ENCODE measurements at regions not wholly inside any gene's neighbourhood (a gene's known extent, or its start where the extent isn't known, plus 50 kb on each side); places are given as distances from the start of the nearest gene placed in this dataset.

- DNase-seq (ENCODE audit: extremely low read depth, insufficient read length), result no peak
- TF ChIP-seq, protein P1, sequence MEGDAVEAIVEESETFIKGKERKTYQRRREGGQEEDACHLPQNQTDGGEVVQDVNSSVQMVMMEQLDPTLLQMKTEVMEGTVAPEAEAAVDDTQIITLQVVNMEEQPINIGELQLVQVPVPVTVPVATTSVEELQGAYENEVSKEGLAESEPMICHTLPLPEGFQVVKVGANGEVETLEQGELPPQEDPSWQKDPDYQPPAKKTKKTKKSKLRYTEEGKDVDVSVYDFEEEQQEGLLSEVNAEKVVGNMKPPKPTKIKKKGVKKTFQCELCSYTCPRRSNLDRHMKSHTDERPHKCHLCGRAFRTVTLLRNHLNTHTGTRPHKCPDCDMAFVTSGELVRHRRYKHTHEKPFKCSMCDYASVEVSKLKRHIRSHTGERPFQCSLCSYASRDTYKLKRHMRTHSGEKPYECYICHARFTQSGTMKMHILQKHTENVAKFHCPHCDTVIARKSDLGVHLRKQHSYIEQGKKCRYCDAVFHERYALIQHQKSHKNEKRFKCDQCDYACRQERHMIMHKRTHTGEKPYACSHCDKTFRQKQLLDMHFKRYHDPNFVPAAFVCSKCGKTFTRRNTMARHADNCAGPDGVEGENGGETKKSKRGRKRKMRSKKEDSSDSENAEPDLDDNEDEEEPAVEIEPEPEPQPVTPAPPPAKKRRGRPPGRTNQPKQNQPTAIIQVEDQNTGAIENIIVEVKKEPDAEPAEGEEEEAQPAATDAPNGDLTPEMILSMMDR (IDR thresholded peaks at IDR 0.05; ENCODE audit: insufficient read depth, low read length, poor library complexity, severe bottlenecking), result no peak
- Histone ChIP-seq H3K4me3 (replicated peaks; ENCODE audit: low read depth, low read length) (no peak overlapping the region), H3K36me3 (ENCODE audit: control insufficient read depth, insufficient read depth, low read length) (no peaks in the 10 kb centered on the region), H3K27me3 (replicated peaks; ENCODE audit: control insufficient read depth, insufficient read depth, low read length) (no peaks in the 10 kb centered on the region)
Observed at GRCh38 chr14:82636426-82636825, 1102.8 kb upstream of the SEL1L start.

GRCh38 chr14:82641050-82641540 is 1107.4 kb upstream of the SEL1L start:
- Histone ChIP-seq H3K36me3 (ENCODE audit: control insufficient read depth, insufficient read depth, low read length) (no peaks in the 10 kb centered on the region), H3K27me3 (replicated peaks; ENCODE audit: control insufficient read depth, insufficient read depth, low read length) (no peaks in the 10 kb centered on the region), H3K4me3 (replicated peaks; ENCODE audit: low read depth, low read length) (no peak overlapping the region)
- TF ChIP-seq, protein P1 (IDR thresholded peaks at IDR 0.05; ENCODE audit: insufficient read depth, low read length, poor library complexity, severe bottlenecking), result no peak
- no peak for DNase-seq (ENCODE audit: extremely low read depth, insufficient read length)

GRCh38 chr14:82642425-82642824 is 1108.8 kb upstream of the SEL1L start:
- no peak overlapping the region for H3K4me3 ChIP-seq (replicated peaks; ENCODE audit: low read depth, low read length)

DNA sequence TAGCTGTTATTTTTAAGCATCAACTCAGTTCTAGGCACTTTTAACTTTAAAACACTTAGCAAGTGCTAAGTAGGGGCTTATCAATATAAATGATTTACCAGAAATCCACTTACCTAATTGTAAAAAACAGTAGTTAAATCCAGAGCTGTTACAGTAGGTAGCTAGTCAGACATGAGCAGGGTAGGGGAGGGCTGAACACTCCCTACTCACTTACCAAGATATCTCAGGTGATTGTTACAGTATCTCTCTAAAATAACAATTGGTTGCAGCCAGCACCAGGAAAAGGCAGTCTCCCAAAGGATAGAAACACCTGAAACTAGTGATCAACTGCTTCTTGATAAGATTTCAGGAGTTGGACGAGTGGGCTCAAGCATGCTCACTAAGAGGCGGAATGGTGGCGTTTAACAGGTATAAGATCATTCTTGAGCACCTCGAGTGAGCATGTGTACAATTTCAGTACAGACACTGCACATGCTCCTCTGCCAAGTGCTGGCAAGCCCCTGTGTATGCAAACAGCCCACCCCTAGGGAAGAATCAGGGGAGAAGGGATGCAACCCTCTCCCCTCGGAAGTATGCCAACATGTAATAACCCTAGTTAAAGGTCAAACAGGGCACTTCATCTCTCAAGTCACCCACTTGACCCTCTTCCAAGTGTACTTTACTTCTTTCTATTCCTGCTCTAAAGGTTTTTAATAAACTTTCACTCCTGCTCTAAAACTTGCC is 1113.6 kb upstream of the SEL1L start:
- Histone ChIP-seq H3K36me3 (ENCODE audit: control insufficient read depth, insufficient read depth, low read length) (no peaks in the 10 kb centered on the region), H3K4me3 (replicated peaks; ENCODE audit: low read depth, low read length) (no peak overlapping the region), H3K27me3 (replicated peaks; ENCODE audit: control insufficient read depth, insufficient read depth, low read length) (no peaks in the 10 kb centered on the region)
- TF ChIP-seq, protein P1 (IDR thresholded peaks at IDR 0.05; ENCODE audit: insufficient read depth, low read length, poor library complexity, severe bottlenecking), result no peak
- DNase-seq (ENCODE audit: extremely low read depth, insufficient read length), result no peak

More at GRCh38 chr14:82642425-82642824, 1108.8 kb upstream of the SEL1L start:
- TF ChIP-seq, protein P1 (IDR thresholded peaks at IDR 0.05; ENCODE audit: insufficient read depth, low read length, poor library complexity, severe bottlenecking), result no peak
- no peak for DNase-seq (ENCODE audit: extremely low read depth, insufficient read length)
- H3K27me3 ChIP-seq (replicated peaks; ENCODE audit: control insufficient read depth, insufficient read depth, low read length), result no peaks in the 10 kb centered on the region
- no peaks in the 10 kb centered on the region for H3K36me3 ChIP-seq (ENCODE audit: control insufficient read depth, insufficient read depth, low read length)

- TF ChIP-seq, protein P1 (IDR thresholded peaks at IDR 0.05; ENCODE audit: insufficient read depth, low read length, poor library complexity, severe bottlenecking), result no peak
- no peak overlapping the region for H3K4me3 ChIP-seq (replicated peaks; ENCODE audit: low read depth, low read length)
- no peaks in the 10 kb centered on the region for H3K27me3 ChIP-seq (replicated peaks; ENCODE audit: control insufficient read depth, insufficient read depth, low read length)
- no peaks in the 10 kb centered on the region for H3K36me3 ChIP-seq (ENCODE audit: control insufficient read depth, insufficient read depth, low read length)
- no peak for DNase-seq (ENCODE audit: extremely low read depth, insufficient read length)
Observed at GRCh38 chr14:82655770-82656169, 1122.1 kb upstream of the SEL1L start.
